ENCODE measurements at regions not wholly inside any gene's neighbourhood (a gene's known extent, or its start where the extent isn't known, plus 50 kb on each side); places are given as distances from the start of the nearest gene placed in this dataset.

GRCh38 chr9:82563094-82563493, 499.8 kb downstream of the RASEF start:
- POLR2A ChIA-PET, result no interaction called here
- no peak overlapping the region for H3K4me3 ChIP-seq (ENCODE audit: low read depth, low read length)
- CTCF ChIA-PET, result no interaction called here
- no peak for DNase-seq (ENCODE audit: low read depth, low spot score)
- TF ChIP-seq CTCF (IDR thresholded peaks at IDR 0.05; ENCODE audit: insufficient read depth, low read length, missing control alignments), result no peak

DNA sequence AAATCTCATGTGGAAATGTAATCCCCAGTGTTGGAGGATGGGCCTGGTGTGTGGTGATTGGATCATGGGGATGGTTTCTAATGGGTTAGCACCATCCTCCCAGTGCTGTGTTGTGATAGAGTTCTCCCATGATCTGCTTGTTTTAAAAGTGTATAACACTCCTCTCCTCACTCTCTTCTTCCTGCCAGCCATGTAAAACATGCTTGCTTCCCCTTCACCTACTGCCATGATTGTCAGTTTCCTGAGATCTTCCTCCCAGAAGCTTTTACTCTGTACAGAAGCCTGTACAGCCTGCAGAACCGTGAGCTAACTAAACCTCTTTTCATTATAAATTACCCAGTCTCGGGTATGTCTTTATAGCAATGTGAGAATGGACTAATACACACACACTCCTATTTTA, 499.1 kb downstream of the RASEF start:
- ChIA-PET POLR2A (no interaction called here), CTCF (no interaction called here)
- H3K4me3 ChIP-seq (ENCODE audit: low read depth, low read length), result no peak overlapping the region
- TF ChIP-seq CTCF (IDR thresholded peaks at IDR 0.05; ENCODE audit: insufficient read depth, low read length, missing control alignments), result no peak
- no peak for DNase-seq (ENCODE audit: low read depth, low spot score)

DNA sequence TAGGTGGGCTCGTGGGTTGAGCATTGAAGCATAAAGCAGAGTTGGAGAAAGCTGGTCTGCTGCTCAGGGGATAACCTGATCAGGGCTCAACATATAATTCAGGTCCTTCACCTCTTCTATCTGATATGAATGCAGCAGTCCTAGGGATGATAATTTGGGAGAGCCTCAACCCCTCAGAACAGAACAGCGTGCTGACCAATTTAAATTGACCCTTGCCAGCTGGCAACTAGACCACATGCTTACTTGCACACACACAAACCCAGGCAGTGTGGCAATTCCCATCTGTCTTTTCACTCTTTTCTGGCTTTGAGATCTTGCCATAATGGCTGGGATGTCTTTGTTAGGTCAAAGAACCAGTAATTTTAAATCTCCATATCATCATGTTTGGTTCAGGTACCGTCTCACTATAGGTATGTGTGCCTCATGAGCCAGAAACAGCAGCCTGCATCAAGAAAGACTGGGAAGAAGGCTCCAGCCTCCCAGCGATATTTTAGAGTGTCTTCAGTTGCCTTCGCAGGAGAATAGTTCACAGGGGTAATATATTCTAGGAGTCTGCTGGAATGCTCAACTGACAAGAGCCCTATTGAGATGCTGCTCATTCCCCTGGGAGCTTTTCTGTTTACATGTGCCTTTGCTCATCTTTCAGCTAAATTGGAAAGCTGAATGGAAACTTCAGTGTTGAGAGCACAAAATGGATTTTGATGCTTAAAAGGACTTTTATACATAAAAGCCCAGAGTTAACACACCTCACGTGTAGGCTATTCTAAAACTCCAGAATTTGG, 497.6 kb downstream of the RASEF start:
- H3K4me3 ChIP-seq (ENCODE audit: low read depth, low read length), result no peak overlapping the region
- ChIA-PET CTCF (no interaction called here), POLR2A (no interaction called here)
- DNase-seq (ENCODE audit: low read depth, low spot score), result no peak
- TF ChIP-seq CTCF (IDR thresholded peaks at IDR 0.05; ENCODE audit: insufficient read depth, low read length, missing control alignments), result no peak

GRCh38 chr9:82567953-82568352, 495.0 kb downstream of the RASEF start:
- CTCF ChIA-PET, result no interaction called here
- no peak overlapping the region for H3K4me3 ChIP-seq (ENCODE audit: low read depth, low read length)
- no peak for TF ChIP-seq CTCF (IDR thresholded peaks at IDR 0.05; ENCODE audit: insufficient read depth, low read length, missing control alignments)
- POLR2A ChIA-PET, result no interaction called here
- DNase-seq (ENCODE audit: low read depth, low spot score), result no peak

GRCh38 chr9:82570226-82570625, 492.7 kb downstream of the RASEF start:
- CTCF ChIA-PET, result interaction anchor here (1.3 kb wide), 1 partner anchor 715 kb away, joined by 3 read pairs; no protein-coding TSS in a partner anchor
- POLR2A ChIA-PET, result no interaction called here
- peak; percentile 22 for TF ChIP-seq CTCF (IDR thresholded peaks at IDR 0.05; ENCODE audit: insufficient read depth, low read length, missing control alignments)
- DNase-seq (ENCODE audit: low read depth, low spot score), result no peak
- no peak overlapping the region for H3K4me3 ChIP-seq (ENCODE audit: low read depth, low read length)

DNA sequence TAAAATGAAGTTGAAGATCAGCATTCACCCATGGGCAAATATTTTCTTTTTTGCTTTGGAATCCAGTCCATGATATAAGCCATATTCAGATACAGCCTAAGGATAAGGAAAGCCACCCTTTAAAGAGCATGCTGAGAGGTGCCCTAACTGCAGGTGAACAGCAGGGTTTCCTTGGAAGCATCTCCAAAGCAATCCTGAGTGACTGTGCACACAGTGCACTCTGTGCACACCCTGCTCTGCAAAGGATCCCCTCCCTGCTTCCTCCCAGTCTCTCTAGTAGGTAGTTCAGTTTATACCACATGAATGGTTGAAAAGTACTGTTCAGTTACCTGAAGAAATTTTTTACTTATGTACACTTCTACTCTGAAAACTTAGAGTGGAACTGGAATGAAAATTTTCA, 491.4 kb downstream of the RASEF start:
- no peak overlapping the region for H3K4me3 ChIP-seq (ENCODE audit: low read depth, low read length)
- TF ChIP-seq CTCF (IDR thresholded peaks at IDR 0.05; ENCODE audit: insufficient read depth, low read length, missing control alignments), result no peak
- ChIA-PET CTCF (no interaction called here), POLR2A (no interaction called here)
- no peak for DNase-seq (ENCODE audit: low read depth, low spot score)
